Testis (tissue), 2 donors: ENCODE measurements at regions not wholly inside any gene's neighbourhood (a gene's known extent, or its start where the extent isn't known, plus 50 kb on each side); places are given as distances from the start of the nearest gene placed in this dataset.

ENCODE experiments used
- DNase-seq: peaks from one replicate; pipeline ENCODE4 v3.0.0-alpha.2; 2019
- H3K27ac ChIP-seq, 2 donors: fragments of 200-600 bp; sonication (generic); one replicate each; pipeline ENCODE4 v1.5.1; 2019
- H3K27me3 ChIP-seq: fragments of 200-600 bp; sonication (generic); one replicate; pipeline ENCODE4 v1.5.1; 2019
- H3K36me3 ChIP-seq: fragments of 200-600 bp; sonication (generic); one replicate; pipeline ENCODE4 v1.5.1; 2017; ENCODE audit warnings: low read depth; ENCODE audit errors: missing control alignments
- H3K4me1 ChIP-seq: fragments of 200-600 bp; sonication (generic); one replicate; pipeline ENCODE4 v1.5.1; 2019
- H3K4me3 ChIP-seq, 2 donors: fragments of 200-600 bp; sonication (generic); one replicate each; pipeline ENCODE4 v1.5.1; 2017 to 2019
- H3K9me3 ChIP-seq: fragments of 200-600 bp; sonication (generic); one replicate; pipeline ENCODE4 v1.5.1; 2017
- POLR2A ChIP-seq: fragments of 450-650 bp; IDR thresholded peaks from one replicate; pipeline ENCODE4 v1.6.1; 2017; ENCODE audit warnings: antibody characterized with exemption, mild to moderate bottlenecking, moderate library complexity
- WGBS, 2 donors: methylation state at CpG; one replicate each; pipeline ENCODE4 v1.1.5; 2018; 5-methylcytosine and 5-hydroxymethylcytosine counted together
- intact Hi-C: fragments of 100-400 bp; cut with DNase I; formaldehyde crosslinking; loops from one replicate; pipeline ENCODE4 v1.15.1; 2023; ENCODE audit warnings: low total_unique reads
- TF ChIP-seq, protein P1 (sequence below), 3 experiments: fragments of 450-650 bp in 2 of 3; fragments of 200-600 bp in 1 of 3; sonication (generic) in 1 of 3; IDR thresholded peaks; one replicate each; pipeline ENCODE4 v1.5.1; 2016 to 2019; ENCODE audit warnings: antibody characterized with exemption in 3 of 3, mild to moderate bottlenecking in 2 of 3, moderate library complexity in 1 of 3

DNA sequence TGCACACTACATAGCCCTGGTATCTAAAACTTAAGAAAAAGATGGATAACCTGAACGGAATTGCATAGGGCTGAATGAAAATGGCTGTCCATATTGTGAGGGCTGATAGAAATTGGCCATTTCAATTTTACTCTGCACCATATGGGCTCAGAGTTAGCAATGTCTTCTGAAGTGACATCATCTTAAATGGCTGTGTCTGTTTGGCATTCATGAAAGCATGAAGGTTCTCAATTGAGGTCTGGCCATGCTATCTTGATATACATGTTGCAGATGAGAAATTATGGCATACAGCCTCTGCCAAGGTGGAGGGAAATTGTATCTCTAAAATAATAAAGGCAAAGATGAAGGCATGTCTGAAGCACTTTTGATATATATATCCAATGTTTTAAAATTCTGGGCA lies 226.0 kb upstream of the PDE3A start:
- TF ChIP-seq, protein P1, sequence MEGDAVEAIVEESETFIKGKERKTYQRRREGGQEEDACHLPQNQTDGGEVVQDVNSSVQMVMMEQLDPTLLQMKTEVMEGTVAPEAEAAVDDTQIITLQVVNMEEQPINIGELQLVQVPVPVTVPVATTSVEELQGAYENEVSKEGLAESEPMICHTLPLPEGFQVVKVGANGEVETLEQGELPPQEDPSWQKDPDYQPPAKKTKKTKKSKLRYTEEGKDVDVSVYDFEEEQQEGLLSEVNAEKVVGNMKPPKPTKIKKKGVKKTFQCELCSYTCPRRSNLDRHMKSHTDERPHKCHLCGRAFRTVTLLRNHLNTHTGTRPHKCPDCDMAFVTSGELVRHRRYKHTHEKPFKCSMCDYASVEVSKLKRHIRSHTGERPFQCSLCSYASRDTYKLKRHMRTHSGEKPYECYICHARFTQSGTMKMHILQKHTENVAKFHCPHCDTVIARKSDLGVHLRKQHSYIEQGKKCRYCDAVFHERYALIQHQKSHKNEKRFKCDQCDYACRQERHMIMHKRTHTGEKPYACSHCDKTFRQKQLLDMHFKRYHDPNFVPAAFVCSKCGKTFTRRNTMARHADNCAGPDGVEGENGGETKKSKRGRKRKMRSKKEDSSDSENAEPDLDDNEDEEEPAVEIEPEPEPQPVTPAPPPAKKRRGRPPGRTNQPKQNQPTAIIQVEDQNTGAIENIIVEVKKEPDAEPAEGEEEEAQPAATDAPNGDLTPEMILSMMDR (IDR thresholded peaks at IDR 0.05), result no peak
- no peak for TF ChIP-seq POLR2A
- Histone ChIP-seq H3K36me3 (no peaks in the 10 kb centered on the region), H3K4me3 (no peak overlapping the region), H3K4me1 (no peaks in the 10 kb centered on the region), H3K27ac (no peak overlapping the region), H3K9me3 (no peaks in the 10 kb centered on the region), H3K27me3 (no peaks in the 10 kb centered on the region)
- DNase-seq, result no peak
- intact Hi-C loops, result no loop called here
- WGBS, 2 donors, result 62 to 78% methylated on average over 1 of the region's 1 CpG

DNA sequence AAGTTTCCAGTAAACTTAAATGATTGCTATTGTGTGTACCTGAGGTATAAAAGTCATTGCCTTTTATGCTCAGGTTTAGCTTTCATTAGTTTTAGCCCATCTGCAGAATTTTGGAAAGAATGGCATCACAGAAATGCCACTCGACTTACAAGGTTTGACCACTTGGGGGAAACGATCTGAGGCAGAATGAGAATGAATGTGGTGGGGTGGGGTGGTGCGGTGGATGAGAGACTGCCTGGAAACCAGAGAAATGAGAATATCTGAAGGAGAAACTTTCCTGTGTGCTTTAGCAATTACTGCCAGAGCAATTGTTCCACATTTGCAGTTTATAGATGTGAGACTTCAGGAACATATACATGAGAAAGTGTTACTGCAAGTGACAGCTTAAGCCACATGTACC lies 225.4 kb upstream of the PDE3A start:
- Histone ChIP-seq H3K4me3 (no peak overlapping the region), H3K27ac (no peak overlapping the region), H3K9me3 (no peaks in the 10 kb centered on the region), H3K36me3 (no peaks in the 10 kb centered on the region), H3K4me1 (no peaks in the 10 kb centered on the region), H3K27me3 (no peaks in the 10 kb centered on the region)
- no peak for DNase-seq
- TF ChIP-seq POLR2A, result no peak
- TF ChIP-seq, protein P1 (IDR thresholded peaks at IDR 0.05), result no peak
- WGBS, 2 donors, result 51 to 61% methylated on average over 3 of the region's 3 CpGs
- intact Hi-C loops, result no loop called here

DNA sequence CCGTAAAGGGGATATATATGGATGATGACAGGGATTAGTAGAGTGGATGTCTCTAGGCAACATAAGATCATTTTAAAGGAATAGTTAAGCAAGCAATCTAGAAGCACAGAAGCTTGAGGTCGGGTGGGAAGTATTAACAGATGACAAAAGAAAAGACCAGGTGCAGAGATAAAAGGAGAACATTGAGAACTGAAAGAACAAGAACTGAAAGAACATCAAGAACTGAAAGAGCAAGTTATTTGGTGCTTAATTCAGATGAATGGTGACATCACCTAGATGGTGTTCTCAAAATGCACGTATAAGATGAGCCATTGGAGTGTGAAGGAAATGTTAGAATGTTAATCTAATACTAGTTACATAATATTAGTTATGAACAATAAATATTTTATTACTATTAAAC lies 224.0 kb upstream of the PDE3A start:
- no peak overlapping the region for H3K27ac ChIP-seq
- H3K9me3 ChIP-seq, result no peaks in the 10 kb centered on the region
- no peaks in the 10 kb centered on the region for H3K27me3 ChIP-seq
- no peaks in the 10 kb centered on the region for H3K4me1 ChIP-seq
- no peaks in the 10 kb centered on the region for H3K36me3 ChIP-seq
- WGBS, 2 donors, result 56 to 58% methylated on average over 3 of the region's 3 CpGs
- no peak overlapping the region for H3K4me3 ChIP-seq
- no peak for TF ChIP-seq POLR2A
- TF ChIP-seq, protein P1 (IDR thresholded peaks at IDR 0.05), result no peak
- intact Hi-C loops, result no loop called here
- no peak for DNase-seq

DNA sequence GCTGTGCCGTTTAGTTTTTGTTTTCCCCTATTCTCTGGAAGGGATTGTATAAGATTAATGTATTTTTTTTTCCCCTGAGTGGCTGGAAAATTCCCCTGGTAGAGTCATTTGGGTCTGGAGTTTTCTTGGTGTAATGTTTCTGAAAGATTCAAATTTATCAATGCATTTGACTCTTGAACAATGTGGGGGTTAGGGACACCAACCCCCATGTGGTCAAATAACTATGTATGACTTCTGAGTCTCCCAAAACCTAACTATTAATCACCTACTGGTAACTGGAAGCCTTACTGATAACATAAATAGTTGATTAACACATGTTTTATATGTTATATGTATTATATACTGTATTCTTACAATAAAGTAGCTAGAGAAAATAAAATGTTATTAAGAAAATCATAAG lies 220.1 kb upstream of the PDE3A start:
- intact Hi-C loops, result no loop called here
- Histone ChIP-seq H3K27ac (no peak overlapping the region), H3K4me1 (no peaks in the 10 kb centered on the region), H3K27me3 (no peaks in the 10 kb centered on the region), H3K4me3 (no peak overlapping the region), H3K36me3 (no peaks in the 10 kb centered on the region), H3K9me3 (no peaks in the 10 kb centered on the region)
- no peak for DNase-seq
- 66 to 68% methylated on average over 1 of the region's 1 CpG for WGBS, 2 donors
- TF ChIP-seq, protein P1 (IDR thresholded peaks at IDR 0.05), result no peak
- TF ChIP-seq POLR2A, result no peak

DNA sequence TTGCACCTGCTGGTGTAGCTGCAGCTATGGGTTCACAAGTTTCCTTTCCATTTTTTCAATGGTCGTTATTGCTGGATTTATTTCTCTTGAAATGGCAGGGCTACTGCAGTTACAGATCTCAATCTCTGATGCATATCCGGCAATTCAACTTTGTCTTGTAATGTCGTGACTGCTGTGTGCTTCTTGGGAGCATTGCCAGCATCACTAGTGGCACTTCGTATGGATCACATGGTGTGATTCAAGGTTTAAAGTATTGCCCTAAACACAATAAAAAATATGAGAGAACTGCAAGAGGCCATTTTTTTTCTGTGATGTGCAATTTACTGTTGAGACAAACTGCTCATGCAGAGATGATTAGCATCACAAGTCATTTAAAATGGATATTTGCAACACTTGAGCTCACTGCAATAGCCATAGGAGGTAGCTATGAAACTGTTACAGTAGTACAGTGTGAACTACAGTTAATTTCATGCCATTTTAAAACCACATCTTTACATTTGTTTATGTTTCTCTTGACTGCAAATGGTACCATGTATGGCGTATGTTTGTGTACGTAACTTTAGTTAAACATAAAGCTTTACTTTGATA lies 217.4 kb upstream of the PDE3A start:
- Histone ChIP-seq H3K4me1 (no peaks in the 10 kb centered on the region), H3K4me3 (no peak overlapping the region), H3K27ac (no peak overlapping the region), H3K36me3 (no peaks in the 10 kb centered on the region), H3K27me3 (no peaks in the 10 kb centered on the region), H3K9me3 (no peaks in the 10 kb centered on the region)
- intact Hi-C loops, result no loop called here
- WGBS, 2 donors, result 86 to 87% methylated on average over 6 of the region's 6 CpGs
- TF ChIP-seq POLR2A, result no peak
- TF ChIP-seq, protein P1 (IDR thresholded peaks at IDR 0.05), result no peak
- no peak for DNase-seq
